SK-N-SH treated with all-trans-retinoic acid at 6 μM for 48 hours (cell line): ENCODE measurements at regions not wholly inside any gene's neighbourhood (a gene's known extent, or its start where the extent isn't known, plus 50 kb on each side); places are given as distances from the start of the nearest gene placed in this dataset.

Source experiments
- ATAC-seq: fragments of 200-7000 bp; cut with Tn5 transposase; 3 replicates; pipeline ENCODE4 v1.9.1; 2020; ENCODE audit warnings: mild to moderate bottlenecking, moderate library complexity
- ARNTL ChIP-seq: fragments of 450-650 bp; formaldehyde crosslinking; IDR thresholded peaks from 2 replicates; pipeline ENCODE4 v1.5.0; 2020; ENCODE audit warnings: low read depth, mild to moderate bottlenecking, moderate library complexity, borderline replicate concordance
- BACH2 ChIP-seq: fragments of 250-450 bp; sonication (Bioruptor Pico); IDR thresholded peaks from 2 replicates; pipeline ENCODE4 v1.9.0; 2021; ENCODE audit warnings: mild to moderate bottlenecking, borderline replicate concordance
- CSDC2 ChIP-seq: fragments of 250-450 bp; sonication (Bioruptor Pico); IDR thresholded peaks from 2 replicates; pipeline ENCODE4 v1.5.0; 2020; ENCODE audit warnings: mild to moderate bottlenecking, moderate library complexity
- ISL1 ChIP-seq: fragments of 250-450 bp; sonication (Bioruptor Pico); IDR thresholded peaks from 2 replicates; pipeline ENCODE4 v2.1.2; 2022; ENCODE audit warnings: mild to moderate bottlenecking, moderate library complexity
- OSR1 ChIP-seq: fragments of 250-450 bp; sonication (Bioruptor Pico); IDR thresholded peaks from 2 replicates; pipeline ENCODE4 v1.8.0; 2022; ENCODE audit warnings: moderate library complexity, mild to moderate bottlenecking, inconsistent platforms
- PPARA ChIP-seq: fragments of 250-450 bp; sonication (Bioruptor Pico); IDR thresholded peaks from 2 replicates; pipeline ENCODE4 v1.5.0; 2020; ENCODE audit warnings: mild to moderate bottlenecking, borderline replicate concordance
- RARB ChIP-seq: fragments of 250-450 bp; sonication (Bioruptor Pico); IDR thresholded peaks from 2 replicates; pipeline ENCODE4 v1.8.0; 2021; ENCODE audit warnings: mild to moderate bottlenecking, moderate library complexity
- SNAI2 ChIP-seq: fragments of 250-450 bp; sonication (Bioruptor Pico); IDR thresholded peaks from 2 replicates; pipeline ENCODE4 v1.5.0; 2020; ENCODE audit warnings: mild to moderate bottlenecking, moderate library complexity
- TCF4 ChIP-seq: fragments of 250-450 bp; sonication (Bioruptor Pico); IDR thresholded peaks from 2 replicates; pipeline ENCODE4 v1.8.0; 2021; ENCODE audit warnings: mild to moderate bottlenecking, moderate library complexity, borderline replicate concordance
- TOX ChIP-seq: fragments of 250-450 bp; sonication (Bioruptor Pico); IDR thresholded peaks from 2 replicates; pipeline ENCODE4 v1.8.0; 2021; ENCODE audit warnings: mild to moderate bottlenecking, moderate library complexity, borderline replicate concordance
- ZC3H10 ChIP-seq: fragments of 250-450 bp; sonication (Bioruptor Pico); IDR thresholded peaks from 2 replicates; pipeline ENCODE4 v1.5.1; 2021; ENCODE audit warnings: mild to moderate bottlenecking, moderate library complexity
- ZFP3 ChIP-seq: fragments of 250-450 bp; sonication (Bioruptor Pico); IDR thresholded peaks from 2 replicates; pipeline ENCODE4 v1.5.0; 2020; ENCODE audit warnings: mild to moderate bottlenecking, moderate library complexity
- ZFP30 ChIP-seq: fragments of 450-650 bp; formaldehyde crosslinking; IDR thresholded peaks from 2 replicates; pipeline ENCODE4 v1.5.0; 2022; ENCODE audit warnings: mild to moderate bottlenecking, moderate library complexity
- ZNF565 ChIP-seq: fragments of 450-650 bp; formaldehyde crosslinking; conservative IDR thresholded peaks from 2 replicates; pipeline ENCODE4 v1.5.0; 2020; ENCODE audit warnings: low read depth, mild to moderate bottlenecking, moderate library complexity
- ZNF70 ChIP-seq: fragments of 450-650 bp; formaldehyde crosslinking; IDR thresholded peaks from 2 replicates; pipeline ENCODE4 v1.5.0; 2020; ENCODE audit warnings: mild to moderate bottlenecking, moderate library complexity
- ZNF8 ChIP-seq: fragments of 450-650 bp; formaldehyde crosslinking; IDR thresholded peaks from 2 replicates; pipeline ENCODE4 v1.5.0; 2020; ENCODE audit warnings: mild to moderate bottlenecking, moderate library complexity
- TF ChIP-seq, protein P1 (sequence below): fragments of 250-450 bp; sonication (Bioruptor Pico); IDR thresholded peaks from 2 replicates; pipeline ENCODE4 v1.5.1; 2021; ENCODE audit warnings: mild to moderate bottlenecking, moderate library complexity
- TF ChIP-seq, protein P2 (sequence below): fragments of 250-450 bp; sonication (Bioruptor Pico); IDR thresholded peaks from 2 replicates; pipeline ENCODE4 v1.8.0; 2021; ENCODE audit warnings: low read depth, mild to moderate bottlenecking, moderate library complexity, borderline replicate concordance
- TF ChIP-seq, protein P3 (sequence below): fragments of 250-450 bp; sonication (Bioruptor Pico); IDR thresholded peaks from 2 replicates; pipeline ENCODE4 v1.5.1; 2020; ENCODE audit warnings: low read depth, mild to moderate bottlenecking, moderate library complexity
- TF ChIP-seq, protein P4 (sequence below): fragments of 250-450 bp; sonication (Bioruptor Pico); IDR thresholded peaks from 2 replicates; pipeline ENCODE4 v1.5.0; 2020; ENCODE audit warnings: mild to moderate bottlenecking, moderate library complexity

- ATAC-seq = no peak
- TF ChIP-seq TCF4 (CRISPR knock-in tag) (no peak), ISL1 (CRISPR knock-in tag) (no peak), ZFP3 (CRISPR knock-in tag) (no peak), TOX (CRISPR knock-in tag) (no peak), SNAI2 (CRISPR knock-in tag) (no peak)
- TF ChIP-seq, protein P1, sequence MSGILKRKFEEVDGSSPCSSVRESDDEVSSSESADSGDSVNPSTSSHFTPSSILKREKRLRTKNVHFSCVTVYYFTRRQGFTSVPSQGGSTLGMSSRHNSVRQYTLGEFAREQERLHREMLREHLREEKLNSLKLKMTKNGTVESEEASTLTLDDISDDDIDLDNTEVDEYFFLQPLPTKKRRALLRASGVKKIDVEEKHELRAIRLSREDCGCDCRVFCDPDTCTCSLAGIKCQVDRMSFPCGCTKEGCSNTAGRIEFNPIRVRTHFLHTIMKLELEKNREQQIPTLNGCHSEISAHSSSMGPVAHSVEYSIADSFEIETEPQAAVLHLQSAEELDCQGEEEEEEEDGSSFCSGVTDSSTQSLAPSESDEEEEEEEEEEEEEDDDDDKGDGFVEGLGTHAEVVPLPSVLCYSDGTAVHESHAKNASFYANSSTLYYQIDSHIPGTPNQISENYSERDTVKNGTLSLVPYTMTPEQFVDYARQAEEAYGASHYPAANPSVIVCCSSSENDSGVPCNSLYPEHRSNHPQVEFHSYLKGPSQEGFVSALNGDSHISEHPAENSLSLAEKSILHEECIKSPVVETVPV (CRISPR knock-in tag) = no peak
These were observed 603.0 kb downstream of the NR2F1-AS1 start for GRCh38 chr5:92977846-92978540.

DNA sequence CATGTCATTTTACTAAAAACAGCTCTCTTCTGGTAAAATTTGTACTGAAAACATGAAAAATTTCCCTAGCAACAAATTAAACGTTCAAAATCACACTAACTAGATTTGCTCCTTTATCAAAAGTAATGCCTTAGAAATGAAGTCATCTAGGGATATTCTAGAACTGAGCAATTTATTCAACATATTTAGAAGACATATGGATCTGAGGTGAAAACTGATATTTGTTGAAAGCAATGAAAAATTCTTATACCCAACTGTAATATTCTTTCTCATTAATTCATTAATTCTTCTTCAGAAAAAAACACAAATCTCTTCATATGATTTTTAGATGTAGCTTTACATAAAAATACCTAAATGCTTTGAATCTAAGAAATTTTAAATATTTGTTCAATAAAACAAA lies 604.9 kb downstream of the NR2F1-AS1 start:
- TF ChIP-seq, protein P1 (CRISPR knock-in tag) = no peak
- TF ChIP-seq ZNF565 (CRISPR knock-in tag) = no peak
- TF ChIP-seq, protein P2, sequence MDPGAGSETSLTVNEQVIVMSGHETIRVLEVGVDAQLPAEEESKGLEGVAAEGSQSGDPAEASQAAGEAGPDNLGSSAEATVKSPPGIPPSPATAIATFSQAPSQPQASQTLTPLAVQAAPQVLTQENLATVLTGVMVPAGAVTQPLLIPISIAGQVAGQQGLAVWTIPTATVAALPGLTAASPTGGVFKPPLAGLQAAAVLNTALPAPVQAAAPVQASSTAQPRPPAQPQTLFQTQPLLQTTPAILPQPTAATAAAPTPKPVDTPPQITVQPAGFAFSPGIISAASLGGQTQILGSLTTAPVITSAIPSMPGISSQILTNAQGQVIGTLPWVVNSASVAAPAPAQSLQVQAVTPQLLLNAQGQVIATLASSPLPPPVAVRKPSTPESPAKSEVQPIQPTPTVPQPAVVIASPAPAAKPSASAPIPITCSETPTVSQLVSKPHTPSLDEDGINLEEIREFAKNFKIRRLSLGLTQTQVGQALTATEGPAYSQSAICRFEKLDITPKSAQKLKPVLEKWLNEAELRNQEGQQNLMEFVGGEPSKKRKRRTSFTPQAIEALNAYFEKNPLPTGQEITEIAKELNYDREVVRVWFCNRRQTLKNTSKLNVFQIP (CRISPR knock-in tag) = no peak
- no peak for TF ChIP-seq ZC3H10 (CRISPR knock-in tag)
- no peak for TF ChIP-seq TCF4 (CRISPR knock-in tag)
- no peak for TF ChIP-seq SNAI2 (CRISPR knock-in tag)
- TF ChIP-seq ZFP3 (CRISPR knock-in tag) = no peak
- no peak for TF ChIP-seq BACH2
- no peak for TF ChIP-seq ZFP30 (CRISPR knock-in tag)
- no peak for ATAC-seq

DNA sequence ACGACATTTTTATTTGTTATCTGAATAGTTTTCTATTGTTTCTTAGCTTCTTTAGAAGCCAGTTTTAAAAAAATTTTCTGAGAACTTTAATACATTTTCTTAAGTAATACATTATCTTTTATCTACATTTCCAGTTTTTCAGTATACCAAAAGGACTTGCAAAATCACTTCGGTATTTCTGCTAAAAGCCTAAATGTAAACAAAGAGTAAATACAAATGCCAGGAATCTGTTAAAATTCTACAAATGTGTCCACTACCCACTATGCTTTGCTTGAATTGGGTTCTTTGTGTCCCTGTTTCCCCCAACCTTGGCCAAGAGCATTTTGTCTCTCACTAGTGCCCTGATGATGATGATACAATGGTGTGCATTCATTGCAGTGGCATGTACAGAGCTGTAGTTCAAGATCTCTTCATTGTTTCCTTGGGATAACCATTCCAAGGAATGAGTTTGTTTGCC lies 611.2 kb downstream of the NR2F1-AS1 start:
- ATAC-seq = no peak
- TF ChIP-seq, protein P1 (CRISPR knock-in tag) = no peak
- TF ChIP-seq PPARA = no peak
- no peak for TF ChIP-seq ISL1 (CRISPR knock-in tag)
- TF ChIP-seq SNAI2 (CRISPR knock-in tag) = no peak

GRCh38 chr5:92969191-92969780 lies 611.7 kb downstream of the NR2F1-AS1 start:
- no peak for ATAC-seq
- TF ChIP-seq ZNF8 (CRISPR knock-in tag) (no peak), BACH2 (no peak), CSDC2 (CRISPR knock-in tag) (no peak)
- TF ChIP-seq, all 23 proteins: peak for 0

DNA sequence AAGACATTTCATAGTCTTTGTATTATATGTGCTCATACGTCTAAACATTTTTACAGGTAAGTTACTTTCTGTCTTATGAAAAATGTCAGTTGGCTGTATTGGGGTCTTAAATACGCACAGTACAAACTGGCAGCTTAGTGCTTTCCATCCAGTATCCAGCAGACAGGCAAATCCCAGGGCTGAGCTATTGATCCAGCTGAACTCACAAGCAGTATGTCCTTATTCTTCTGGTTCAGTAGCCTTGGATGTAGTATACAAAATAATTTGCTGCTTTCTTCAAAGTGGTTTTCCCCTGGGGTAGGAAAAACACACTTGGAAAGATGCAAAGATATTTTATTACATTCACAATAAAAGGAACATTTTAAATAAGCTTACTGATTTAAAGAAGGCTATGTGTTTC lies 617.2 kb downstream of the NR2F1-AS1 start:
- no peak for ATAC-seq
- TF ChIP-seq, protein P2 (CRISPR knock-in tag) = no peak
- TF ChIP-seq ZNF565 (CRISPR knock-in tag) (no peak), RARB (CRISPR knock-in tag) (no peak), ZNF70 (no peak), OSR1 (CRISPR knock-in tag) (no peak), TCF4 (CRISPR knock-in tag) (no peak), ZFP3 (CRISPR knock-in tag) (no peak), ZC3H10 (CRISPR knock-in tag) (no peak), ARNTL (CRISPR knock-in tag) (no peak), ZNF8 (CRISPR knock-in tag) (no peak), TOX (CRISPR knock-in tag) (no peak)
- TF ChIP-seq, protein P3, sequence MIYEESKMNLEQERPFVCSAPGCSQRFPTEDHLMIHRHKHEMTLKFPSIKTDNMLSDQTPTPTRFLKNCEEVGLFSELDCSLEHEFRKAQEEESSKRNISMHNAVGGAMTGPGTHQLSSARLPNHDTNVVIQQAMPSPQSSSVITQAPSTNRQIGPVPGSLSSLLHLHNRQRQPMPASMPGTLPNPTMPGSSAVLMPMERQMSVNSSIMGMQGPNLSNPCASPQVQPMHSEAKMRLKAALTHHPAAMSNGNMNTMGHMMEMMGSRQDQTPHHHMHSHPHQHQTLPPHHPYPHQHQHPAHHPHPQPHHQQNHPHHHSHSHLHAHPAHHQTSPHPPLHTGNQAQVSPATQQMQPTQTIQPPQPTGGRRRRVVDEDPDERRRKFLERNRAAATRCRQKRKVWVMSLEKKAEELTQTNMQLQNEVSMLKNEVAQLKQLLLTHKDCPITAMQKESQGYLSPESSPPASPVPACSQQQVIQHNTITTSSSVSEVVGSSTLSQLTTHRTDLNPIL = no peak
- TF ChIP-seq, protein P4, sequence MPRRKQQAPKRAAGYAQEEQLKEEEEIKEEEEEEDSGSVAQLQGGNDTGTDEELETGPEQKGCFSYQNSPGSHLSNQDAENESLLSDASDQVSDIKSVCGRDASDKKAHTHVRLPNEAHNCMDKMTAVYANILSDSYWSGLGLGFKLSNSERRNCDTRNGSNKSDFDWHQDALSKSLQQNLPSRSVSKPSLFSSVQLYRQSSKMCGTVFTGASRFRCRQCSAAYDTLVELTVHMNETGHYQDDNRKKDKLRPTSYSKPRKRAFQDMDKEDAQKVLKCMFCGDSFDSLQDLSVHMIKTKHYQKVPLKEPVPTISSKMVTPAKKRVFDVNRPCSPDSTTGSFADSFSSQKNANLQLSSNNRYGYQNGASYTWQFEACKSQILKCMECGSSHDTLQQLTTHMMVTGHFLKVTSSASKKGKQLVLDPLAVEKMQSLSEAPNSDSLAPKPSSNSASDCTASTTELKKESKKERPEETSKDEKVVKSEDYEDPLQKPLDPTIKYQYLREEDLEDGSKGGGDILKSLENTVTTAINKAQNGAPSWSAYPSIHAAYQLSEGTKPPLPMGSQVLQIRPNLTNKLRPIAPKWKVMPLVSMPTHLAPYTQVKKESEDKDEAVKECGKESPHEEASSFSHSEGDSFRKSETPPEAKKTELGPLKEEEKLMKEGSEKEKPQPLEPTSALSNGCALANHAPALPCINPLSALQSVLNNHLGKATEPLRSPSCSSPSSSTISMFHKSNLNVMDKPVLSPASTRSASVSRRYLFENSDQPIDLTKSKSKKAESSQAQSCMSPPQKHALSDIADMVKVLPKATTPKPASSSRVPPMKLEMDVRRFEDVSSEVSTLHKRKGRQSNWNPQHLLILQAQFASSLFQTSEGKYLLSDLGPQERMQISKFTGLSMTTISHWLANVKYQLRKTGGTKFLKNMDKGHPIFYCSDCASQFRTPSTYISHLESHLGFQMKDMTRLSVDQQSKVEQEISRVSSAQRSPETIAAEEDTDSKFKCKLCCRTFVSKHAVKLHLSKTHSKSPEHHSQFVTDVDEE (CRISPR knock-in tag) = no peak
